Right renal pelvis (tissue), 4 donors: ENCODE measurements at regions not wholly inside any gene's neighbourhood (a gene's known extent, or its start where the extent isn't known, plus 50 kb on each side); places are given as distances from the start of the nearest gene placed in this dataset.

ENCODE experiments used
- DNase-seq, 4 donors: peaks; one replicate each; pipeline ENCODE4 v3.0.0-alpha.2; 2013; ENCODE audit warnings: low read depth in 4 of 4, low spot score in 3 of 4, missing footprints in 1 of 4

DNA sequence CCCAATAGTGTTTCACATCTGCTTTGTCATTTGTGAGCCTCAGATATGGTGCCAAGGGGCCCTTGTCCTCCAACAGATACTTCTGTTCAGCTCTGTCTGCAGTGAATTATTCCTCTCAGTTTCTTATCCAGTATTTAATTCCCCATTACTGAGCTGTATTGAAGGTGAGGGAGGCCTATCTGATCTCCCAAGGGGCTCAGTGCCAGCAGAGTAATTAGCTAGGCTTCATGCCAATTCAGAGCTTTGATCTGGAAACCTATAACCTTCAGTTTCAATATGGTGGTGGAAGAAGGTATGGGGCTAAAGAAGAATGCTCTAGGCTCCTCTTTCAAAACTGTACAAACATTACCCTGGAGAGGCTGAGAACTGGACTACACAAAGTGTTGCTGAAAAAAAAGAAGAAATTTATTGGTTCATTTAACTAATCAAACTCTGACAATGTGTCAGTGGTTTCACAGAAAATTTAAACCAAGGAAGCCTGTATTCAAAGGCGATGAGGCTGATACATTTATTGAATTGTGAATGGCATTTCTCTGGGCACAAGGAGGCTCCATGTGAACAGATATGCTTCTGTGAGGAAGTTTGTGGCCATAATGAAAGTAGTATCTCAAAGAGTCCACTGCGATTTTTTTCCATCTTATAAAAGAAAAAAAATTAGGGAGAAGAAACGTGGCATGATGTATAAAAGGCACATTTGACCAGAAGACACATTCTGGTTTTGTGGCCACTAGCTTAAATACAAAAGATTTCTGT, 397.8 kb downstream of the TLE4 start:
- no peak for DNase-seq

DNA sequence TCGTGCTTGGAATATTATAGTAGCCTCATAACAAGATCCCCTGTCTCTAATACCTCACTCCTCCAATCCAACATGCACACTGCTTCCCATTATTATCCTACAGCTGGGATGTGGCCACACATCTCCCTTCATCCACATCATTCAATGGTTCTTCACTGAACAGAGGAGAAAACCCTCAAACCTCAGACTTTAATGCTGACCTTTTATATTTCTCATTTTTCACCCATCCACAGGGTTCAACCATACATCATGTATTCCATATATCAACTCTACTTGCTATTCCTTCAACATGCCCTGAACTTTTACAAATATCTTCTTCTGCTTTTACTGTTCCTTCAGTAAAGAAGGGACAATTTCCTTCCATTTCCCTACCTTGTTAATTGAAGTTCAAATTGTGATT, 396.8 kb downstream of the TLE4 start:
- no peak for DNase-seq

DNA sequence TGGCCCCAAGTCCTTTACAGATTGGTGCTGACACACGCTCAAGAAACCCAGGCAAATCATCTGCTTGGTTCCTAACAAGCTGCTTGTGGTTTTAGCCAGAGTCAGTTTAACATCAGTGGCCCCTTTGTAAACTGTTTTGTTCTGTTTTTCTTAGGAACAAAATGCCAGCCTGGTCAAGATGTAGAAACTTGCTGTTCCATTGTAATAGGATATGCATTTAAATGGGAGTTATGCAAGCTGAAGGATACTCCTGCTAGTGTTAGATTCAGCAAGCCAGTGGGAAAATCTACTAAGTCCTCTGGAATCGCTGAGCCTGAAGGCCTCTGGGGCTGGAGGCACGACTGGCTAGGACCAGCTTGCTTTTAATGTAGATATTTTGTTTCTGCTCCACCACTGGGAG, 391.1 kb downstream of the TLE4 start:
- no peak for DNase-seq

DNA sequence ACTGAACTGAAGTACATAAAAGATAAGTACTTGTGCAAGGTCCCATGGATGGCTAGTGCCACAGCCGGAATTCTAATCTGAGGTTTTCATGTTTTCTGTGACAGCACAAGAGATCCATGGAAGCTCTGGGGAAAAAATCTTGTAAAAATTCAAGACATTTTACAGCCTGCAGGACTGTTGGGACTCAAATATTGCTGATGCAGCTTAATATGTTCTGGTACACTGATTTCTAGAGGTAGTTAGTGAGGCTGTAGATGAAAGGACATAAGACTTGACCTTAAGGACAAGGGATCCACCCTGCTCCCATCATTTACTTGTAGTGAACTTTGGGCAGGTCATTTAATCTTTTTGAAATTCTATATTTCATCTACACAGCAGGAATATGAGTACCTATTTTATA, 390.4 kb downstream of the TLE4 start:
- DNase-seq, result no peak

DNA sequence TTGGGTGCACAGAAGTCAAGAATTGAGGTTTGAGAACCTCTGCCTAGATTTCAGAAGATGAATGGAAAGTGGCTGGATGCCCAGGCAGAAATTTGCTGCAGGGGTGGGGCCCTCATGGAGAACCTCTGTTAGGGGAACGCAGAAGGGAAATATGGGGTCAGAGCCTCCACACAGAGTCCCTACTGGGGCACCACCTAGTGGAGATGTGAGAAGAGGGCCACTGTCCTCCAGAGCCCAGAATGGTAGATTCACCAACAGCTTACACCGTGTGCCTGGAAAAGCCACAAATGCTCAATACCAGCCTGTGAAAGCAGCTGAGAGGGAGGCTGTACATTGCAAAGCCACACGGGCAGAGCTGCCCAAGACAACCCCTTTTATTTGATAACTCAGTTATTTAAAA, 383.5 kb downstream of the TLE4 start:
- DNase-seq, result no peak

DNA sequence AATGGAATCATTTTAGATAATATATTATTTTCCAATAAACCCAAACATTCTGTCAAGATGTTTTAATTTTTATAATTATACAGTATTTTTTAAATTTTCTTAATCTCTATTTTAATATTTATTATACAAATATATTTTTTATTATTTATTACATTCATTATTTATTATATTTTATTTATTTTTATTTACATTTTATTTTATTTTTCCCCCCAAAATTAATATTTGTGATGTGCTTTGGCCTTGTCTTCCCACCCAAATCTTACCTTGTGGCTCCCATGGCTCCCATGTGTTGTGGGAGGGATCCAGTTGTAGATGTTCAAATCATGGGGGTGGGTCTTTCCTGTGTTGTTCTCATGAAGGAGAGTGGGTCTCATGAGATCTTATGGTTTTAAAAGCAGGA, 382.1 kb downstream of the TLE4 start:
- DNase-seq, result no peak

DNA sequence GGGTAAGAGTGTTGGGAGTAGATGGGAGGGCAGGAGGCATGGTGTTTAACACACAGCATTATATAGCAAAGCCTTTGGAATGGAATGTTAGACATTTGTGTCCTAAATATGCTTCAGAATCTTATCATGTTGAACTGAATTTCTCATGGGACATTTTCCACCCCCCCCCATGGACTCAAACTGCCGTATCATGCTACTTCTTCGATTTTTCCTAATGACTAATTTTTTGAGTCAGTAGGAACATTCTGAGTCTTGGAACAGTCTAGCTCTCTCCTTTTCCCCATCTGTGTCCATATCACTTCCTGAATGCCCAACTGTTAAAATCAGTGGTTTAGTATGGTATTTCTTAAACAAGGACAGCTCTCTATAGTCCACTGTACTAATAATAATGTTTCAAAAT, 380.6 kb downstream of the TLE4 start:
- DNase-seq, result no peak

DNA sequence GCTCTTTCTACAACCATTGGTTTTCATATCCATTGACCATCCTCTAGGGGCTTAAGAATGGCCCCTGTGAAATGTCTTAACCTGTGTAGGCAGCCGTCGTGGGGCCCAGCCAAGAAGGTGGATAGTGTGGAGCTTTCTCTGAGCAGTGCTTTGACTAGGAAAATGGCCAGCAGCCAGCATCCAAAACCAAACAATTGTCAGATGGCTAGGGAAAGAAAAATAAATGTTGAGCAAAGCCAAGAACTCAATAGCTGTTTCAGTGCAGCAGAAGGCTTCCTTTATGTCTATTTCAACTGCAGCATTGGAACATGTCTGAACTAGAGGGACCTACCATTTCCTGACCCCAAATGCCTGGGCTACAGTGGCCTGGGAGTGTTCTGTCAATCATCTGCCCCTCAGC, 374.9 kb downstream of the TLE4 start:
- DNase-seq, result no peak

DNA sequence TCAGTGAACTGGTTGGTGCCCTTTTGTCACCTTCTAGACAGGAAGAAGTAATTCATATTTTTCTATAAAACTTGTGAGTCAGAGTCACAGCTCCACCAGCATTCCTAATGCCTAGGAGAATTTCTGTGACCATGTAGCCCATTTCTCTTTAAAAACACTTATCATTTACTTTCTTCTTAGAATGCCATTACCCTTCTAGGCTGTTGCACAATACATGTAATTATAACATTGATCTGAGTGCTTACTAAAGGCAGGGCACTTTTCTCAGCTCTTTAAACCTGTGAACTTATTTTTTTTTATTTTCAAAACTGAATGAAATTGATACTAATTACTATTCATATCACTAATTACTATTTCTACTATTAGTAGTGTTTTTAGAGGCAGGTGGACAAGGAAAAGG, 373.7 kb downstream of the TLE4 start:
- no peak for DNase-seq

DNA sequence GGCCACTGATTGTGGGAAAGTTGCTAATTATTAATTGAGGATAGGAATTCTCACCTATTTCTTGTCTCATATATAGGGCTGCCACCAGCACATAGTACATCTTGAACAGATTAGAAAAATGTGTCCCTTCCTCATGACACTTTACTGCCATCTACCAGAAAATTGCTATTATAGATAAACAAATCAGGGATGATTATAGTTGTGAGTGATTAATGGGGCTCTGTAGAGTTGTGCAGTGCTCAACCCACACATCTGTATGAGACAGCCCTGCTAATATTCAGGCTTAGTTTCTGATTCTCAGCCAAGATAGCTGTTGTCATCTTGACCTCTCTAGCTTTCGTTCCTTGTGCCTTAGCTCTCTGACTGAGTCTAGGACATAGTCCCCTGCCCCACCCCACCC, 373.3 kb downstream of the TLE4 start:
- no peak for DNase-seq

DNA sequence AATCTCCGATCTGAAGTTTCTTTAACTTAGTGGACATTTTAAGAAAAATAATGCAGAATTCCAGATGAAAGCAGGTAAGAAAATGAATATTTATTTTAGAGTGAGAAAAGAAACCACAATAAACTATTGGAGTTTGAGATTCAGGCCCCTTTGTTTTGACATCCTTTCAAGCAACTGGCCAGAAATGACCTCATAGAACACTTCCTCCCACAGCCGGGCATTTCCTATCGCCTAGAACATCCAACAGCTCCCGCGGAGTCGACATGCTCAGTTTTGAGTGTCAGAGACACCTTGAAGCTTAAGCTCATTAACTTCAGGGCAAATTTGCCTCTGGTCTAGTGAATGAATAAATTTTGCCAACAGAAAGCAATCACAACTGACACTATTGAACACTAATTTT, 369.2 kb downstream of the TLE4 start:
- DNase-seq, result no peak

DNA sequence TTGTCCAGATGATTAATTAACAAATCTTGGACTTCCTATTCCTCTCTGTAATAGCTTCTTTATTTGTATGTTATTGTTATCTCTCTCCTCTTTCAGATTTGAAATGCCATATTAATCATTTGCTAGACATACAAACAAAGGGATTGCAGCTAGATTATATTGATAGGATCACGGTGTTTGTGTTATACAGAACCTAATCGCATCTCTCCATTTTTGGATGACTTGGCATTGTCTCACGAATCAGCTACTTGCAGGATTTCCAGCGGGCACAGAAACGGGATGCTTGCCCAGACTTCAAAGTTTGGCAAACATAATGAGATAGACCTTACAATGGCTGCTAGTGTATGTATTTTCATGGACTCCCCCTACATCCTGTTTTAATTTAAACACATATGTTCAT, 368.1 kb downstream of the TLE4 start:
- DNase-seq, result no peak

DNA sequence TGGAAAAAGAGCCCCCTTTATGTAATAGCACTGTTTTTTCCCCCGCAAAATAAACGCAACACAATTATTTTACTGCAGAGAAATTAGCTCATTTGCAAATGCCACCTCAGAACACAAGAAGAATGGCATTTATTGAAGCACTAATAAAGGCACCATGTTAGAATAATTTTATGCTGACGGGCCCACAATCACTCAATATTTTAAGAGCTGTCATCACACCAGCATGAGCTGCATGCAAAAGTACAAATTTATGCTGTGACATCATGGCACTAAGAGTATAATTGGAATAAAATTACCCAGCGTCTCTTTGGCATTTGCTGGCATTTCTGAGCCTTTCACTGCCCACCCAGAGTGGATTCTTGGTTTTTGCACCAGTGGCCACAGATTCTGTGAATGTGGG, 364.6 kb downstream of the TLE4 start:
- DNase-seq, result no peak

DNA sequence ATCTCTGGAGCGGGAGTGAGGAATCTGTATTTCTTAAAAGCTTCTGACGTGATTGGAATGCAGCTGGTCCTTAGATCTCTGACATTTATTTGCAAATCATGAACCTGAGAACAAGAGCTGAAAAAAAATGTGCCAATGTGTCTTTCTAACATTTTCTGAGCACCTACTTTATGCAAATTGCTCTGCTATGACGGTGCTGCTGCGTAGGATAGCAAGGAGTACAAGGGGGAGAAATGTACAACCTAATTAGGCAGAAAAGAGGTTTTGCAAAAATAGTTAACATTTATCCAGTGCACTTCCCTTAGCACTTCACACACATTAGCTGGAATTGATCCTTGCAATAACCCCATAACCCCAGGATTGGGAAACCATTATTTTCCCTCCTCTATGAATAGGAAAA, 357.5 kb downstream of the TLE4 start:
- DNase-seq, result no peak

DNA sequence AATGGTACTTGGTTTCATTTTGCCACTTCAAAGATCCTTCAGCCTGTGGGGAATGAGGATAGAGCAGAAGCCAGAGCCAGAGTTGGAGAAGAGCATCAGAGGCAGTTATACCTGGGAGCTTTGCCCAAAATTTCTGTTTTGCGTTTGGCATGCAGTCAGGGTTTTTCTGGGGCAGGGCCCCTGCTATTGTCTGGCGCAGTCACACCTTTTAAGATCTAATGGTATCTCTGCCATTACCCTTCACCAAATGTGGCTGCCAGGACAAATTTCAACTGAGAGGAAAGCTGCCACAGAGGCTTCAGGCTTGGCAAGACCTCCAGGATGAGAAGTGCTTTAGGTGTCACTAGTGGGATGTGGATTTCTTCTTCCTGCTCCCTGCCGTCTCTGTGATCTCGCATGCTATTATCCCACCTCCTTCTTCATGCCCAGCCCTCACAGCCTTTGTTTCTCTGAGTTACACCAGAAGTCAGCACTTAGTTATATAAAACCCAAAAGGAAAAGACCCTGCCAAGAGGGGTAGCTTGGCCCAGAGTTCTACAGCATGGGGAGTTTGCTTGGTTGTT, 357.0 kb downstream of the TLE4 start:
- no peak for DNase-seq

DNA sequence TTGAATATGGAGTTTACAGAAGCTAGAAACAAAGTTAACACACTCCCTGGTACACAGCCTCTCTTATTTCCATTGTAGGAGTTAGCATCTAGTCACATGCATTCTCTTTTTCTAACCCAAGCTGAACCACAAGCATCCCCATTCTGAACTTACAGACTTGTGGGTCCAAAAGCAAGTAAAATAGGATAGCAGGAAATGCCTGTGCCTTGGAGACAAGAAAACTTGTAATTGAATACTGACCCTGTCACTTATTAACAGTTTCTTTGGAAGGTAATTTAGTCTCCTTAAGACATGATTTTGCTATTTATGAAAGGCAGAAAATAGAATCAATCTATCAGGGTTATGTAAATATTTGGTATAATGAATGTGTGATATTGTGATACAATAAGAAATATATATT, 353.6 kb downstream of the TLE4 start:
- no peak for DNase-seq

DNA sequence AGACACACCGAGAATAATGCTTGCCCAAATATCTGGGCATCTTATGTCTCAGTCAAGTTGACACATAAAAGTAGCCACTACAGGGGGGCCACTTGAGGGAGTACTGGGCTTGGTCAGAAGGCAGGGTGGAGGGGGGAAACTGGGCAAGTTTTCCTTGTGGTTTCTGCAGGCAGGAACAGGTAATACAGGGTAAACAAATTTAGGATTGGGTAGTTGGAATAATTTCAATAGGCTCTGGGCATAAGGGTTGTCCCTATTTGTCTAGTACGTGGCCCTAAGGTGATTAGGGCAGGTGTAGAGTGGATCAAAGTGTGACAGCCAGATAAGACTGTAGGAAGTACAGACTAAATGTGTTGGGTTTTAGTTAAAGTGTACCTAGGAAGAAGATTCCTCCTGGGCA, 353.1 kb downstream of the TLE4 start:
- no peak for DNase-seq

DNA sequence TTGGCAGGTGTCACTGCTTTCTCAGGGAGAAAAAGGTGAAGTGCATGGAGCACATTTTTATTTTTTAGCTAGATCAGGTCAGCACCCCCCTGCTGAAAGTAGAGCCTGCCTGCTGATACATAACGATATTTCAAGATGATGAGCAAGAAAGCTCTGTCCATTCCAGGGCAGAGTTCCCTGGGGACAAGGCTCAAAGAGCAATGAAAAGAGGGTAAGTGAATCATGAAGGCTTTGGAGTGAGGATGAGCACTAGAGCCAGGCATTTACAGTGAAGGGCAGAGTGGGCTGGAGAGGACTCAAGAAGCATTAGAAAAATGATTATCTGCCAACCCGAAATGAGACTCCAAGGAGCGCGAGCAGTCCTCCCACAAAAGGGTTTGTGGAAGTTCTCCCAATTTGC, 345.7 kb downstream of the TLE4 start:
- DNase-seq, result no peak

DNA sequence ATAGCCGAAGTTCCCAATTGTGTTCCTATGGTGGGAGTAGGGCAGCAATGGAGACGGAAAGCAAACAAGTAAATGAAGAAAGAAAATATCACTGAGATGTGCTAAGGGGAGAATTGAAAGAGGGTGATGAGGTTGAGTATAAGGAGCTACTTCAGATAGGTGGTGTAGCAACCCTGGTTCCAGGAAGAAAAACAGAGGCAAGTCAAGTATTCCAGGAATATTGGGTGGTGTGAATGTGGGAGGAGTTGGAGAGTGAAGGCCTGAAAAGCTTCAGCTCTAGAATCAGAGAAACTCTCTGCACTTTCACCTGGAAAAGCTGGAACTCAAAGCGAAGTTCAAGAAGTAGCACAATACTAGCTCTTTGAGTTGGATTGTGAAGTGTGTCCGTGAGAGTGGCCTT, 342.1 kb downstream of the TLE4 start:
- no peak for DNase-seq

DNA sequence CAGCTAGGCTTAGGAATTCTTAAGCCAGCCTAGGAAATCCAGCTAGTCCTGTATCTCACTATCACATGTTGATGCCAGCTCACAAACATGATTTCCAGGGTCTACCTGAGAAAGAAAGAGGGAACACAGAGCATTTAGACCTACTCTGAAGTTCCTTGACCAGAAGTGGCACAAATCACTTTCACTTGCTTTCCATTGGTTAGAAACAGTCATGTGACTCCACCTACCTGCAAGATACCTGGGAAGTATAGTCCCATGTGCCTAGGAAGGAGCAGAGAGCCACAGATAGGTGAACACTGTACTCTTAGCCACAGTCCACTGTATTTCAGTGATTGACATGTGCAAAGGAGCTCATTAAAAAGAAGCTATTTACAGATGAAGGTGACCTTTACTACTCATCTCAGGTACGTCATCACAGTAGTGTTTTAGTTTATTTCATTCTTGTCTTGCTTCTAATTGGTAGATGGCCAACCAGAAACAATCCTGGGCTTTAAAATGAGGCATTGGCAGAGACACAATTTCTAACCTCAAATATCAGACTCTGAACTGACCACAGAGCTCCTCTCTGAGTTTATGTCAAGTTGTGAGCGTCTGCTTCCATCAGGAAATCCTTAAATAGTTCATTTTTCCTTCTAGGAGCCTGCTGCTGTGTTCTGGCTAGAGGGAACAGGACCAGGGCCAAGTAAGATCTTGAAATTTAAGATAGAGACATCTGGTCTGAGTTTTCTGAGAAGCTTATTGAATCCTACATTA, 340.7 kb downstream of the TLE4 start:
- no peak for DNase-seq

DNA sequence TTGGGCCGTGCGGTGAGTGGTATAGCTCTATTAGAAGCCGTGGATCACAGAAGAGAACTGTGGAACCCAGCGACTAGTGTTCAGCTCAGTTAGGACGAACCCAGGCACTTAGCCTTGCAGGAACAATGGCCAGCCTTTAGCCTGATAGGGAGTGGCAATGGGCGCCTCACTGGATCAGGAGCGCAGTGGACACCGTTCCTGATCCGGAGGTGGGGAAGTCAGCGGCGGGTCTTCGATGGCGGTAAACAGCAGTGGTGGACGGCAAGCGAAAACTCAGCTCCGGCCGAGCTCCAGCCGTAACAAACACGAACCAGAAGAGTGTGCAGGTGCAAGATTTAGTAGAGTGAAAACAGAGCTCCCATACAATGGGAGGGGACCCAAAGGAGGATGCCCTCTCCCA, 340.0 kb downstream of the TLE4 start:
- no peak for DNase-seq
